ENCODE measurements at regions not wholly inside any gene's neighbourhood (a gene's known extent, or its start where the extent isn't known, plus 50 kb on each side); places are given as distances from the start of the nearest gene placed in this dataset.
A peak's percentile ranks its signal among the peaks of the same experiment; 100 is the strongest.

GRCh38 chr6:84521511-84521910, 242.9 kb downstream of the TBX18 start:
- no peak for DNase-seq (ENCODE audit: low spot score)

GRCh38 chr6:84517741-84518530, 246.5 kb downstream of the TBX18 start:
- Histone ChIP-seq H3K27ac (no peak overlapping the region), H3K4me2 (no peak overlapping the region), H3K79me2 (no peaks in the 10 kb centered on the region), H2AFZ (no peak overlapping the region), H3K9me2 (replicated peaks; ENCODE audit: insufficient read depth) (no peaks in the 10 kb centered on the region), H3K36me3 (replicated peaks; ENCODE audit: insufficient read depth, low read depth) (no peaks in the 10 kb centered on the region), H3K4me1 (ENCODE audit: insufficient read depth) (peaks cover 17% of the 10 kb centered on the region), H3K27me3 (no peaks in the 10 kb centered on the region), H3K4me3 (no peak overlapping the region), H4K20me1 (ENCODE audit: insufficient read depth, poor library complexity, severe bottlenecking) (no peaks in the 10 kb centered on the region), H3K9me3 (ENCODE audit: low read depth) (no peaks in the 10 kb centered on the region)
- DNase-seq (ENCODE audit: low spot score), result no peak
- 58% methylated on average over 2 of the region's 2 CpGs for WGBS (ENCODE audit: low lambda C conversion rate, missing lambda C conversion rate)
- TF ChIP-seq EZH2phosphoT487 (IDR thresholded peaks at IDR 0.05; ENCODE audit: low read depth, severe bottlenecking, unreplicated experiment) (no peak), CTCF (IDR thresholded peaks at IDR 0.05; ENCODE audit: poor library complexity) (no peak), EZH2 (IDR thresholded peaks at IDR 0.05; ENCODE audit: borderline replicate concordance) (no peak)

More at GRCh38 chr6:84521511-84521910, 242.9 kb downstream of the TBX18 start:
- H3K9me3 ChIP-seq (ENCODE audit: low read depth), result no peaks in the 10 kb centered on the region
- no peak overlapping the region for H3K4me3 ChIP-seq
- H4K20me1 ChIP-seq (ENCODE audit: insufficient read depth, poor library complexity, severe bottlenecking), result no peaks in the 10 kb centered on the region
- TF ChIP-seq CTCF (IDR thresholded peaks at IDR 0.05; ENCODE audit: poor library complexity) (no peak), EZH2 (IDR thresholded peaks at IDR 0.05; ENCODE audit: borderline replicate concordance) (no peak), EZH2phosphoT487 (IDR thresholded peaks at IDR 0.05; ENCODE audit: low read depth, severe bottlenecking, unreplicated experiment) (no peak)
- WGBS (ENCODE audit: low lambda C conversion rate, missing lambda C conversion rate), result 20% methylated on average over 1 of the region's 1 CpG
- no peak overlapping the region for H2AFZ ChIP-seq
- H3K27me3 ChIP-seq, result no peaks in the 10 kb centered on the region
- peak overlapping the region; percentile 37 for H3K4me2 ChIP-seq
- no peaks in the 10 kb centered on the region for H3K79me2 ChIP-seq
- H3K36me3 ChIP-seq (replicated peaks; ENCODE audit: insufficient read depth, low read depth), result no peaks in the 10 kb centered on the region
- H3K9me2 ChIP-seq (replicated peaks; ENCODE audit: insufficient read depth), result no peaks in the 10 kb centered on the region
- no peak overlapping the region for H3K27ac ChIP-seq
- H3K4me1 ChIP-seq (ENCODE audit: insufficient read depth), result peaks cover 17% of the 10 kb centered on the region

- WGBS (ENCODE audit: low lambda C conversion rate, missing lambda C conversion rate), result 58% methylated on average over 2 of the region's 2 CpGs
- H3K27ac ChIP-seq, result no peak overlapping the region
- H3K4me3 ChIP-seq, result no peak overlapping the region
Observed at GRCh38 chr6:84516154-84516553, 248.2 kb downstream of the TBX18 start.

More at GRCh38 chr6:84516154-84516553, 248.2 kb downstream of the TBX18 start:
- Histone ChIP-seq H3K4me2 (no peak overlapping the region), H3K9me3 (ENCODE audit: low read depth) (no peaks in the 10 kb centered on the region), H3K9me2 (replicated peaks; ENCODE audit: insufficient read depth) (no peaks in the 10 kb centered on the region), H2AFZ (no peak overlapping the region), H3K79me2 (no peaks in the 10 kb centered on the region), H3K27me3 (no peaks in the 10 kb centered on the region), H3K4me1 (ENCODE audit: insufficient read depth) (peaks cover 8% of the 10 kb centered on the region), H4K20me1 (ENCODE audit: insufficient read depth, poor library complexity, severe bottlenecking) (no peaks in the 10 kb centered on the region), H3K36me3 (replicated peaks; ENCODE audit: insufficient read depth, low read depth) (no peaks in the 10 kb centered on the region)
- TF ChIP-seq CTCF (IDR thresholded peaks at IDR 0.05; ENCODE audit: poor library complexity) (no peak), EZH2 (IDR thresholded peaks at IDR 0.05; ENCODE audit: borderline replicate concordance) (no peak), EZH2phosphoT487 (IDR thresholded peaks at IDR 0.05; ENCODE audit: low read depth, severe bottlenecking, unreplicated experiment) (no peak)
- no peak for DNase-seq (ENCODE audit: low spot score)

Measured in hepatocyte (in vitro differentiated cells).